SK-N-SH treated with all-trans-retinoic acid at 6 μM for 48 hours (cell line): ENCODE measurements at regions not wholly inside any gene's neighbourhood (a gene's known extent, or its start where the extent isn't known, plus 50 kb on each side); places are given as distances from the start of the nearest gene placed in this dataset.

Source experiments
- ATAC-seq: fragments of 200-7000 bp; cut with Tn5 transposase; 3 replicates; pipeline ENCODE4 v1.9.1; 2020; ENCODE audit warnings: mild to moderate bottlenecking, moderate library complexity
- BACH2 ChIP-seq: fragments of 250-450 bp; sonication (Bioruptor Pico); IDR thresholded peaks from 2 replicates; pipeline ENCODE4 v1.9.0; 2021; ENCODE audit warnings: mild to moderate bottlenecking, borderline replicate concordance
- CSDC2 ChIP-seq: fragments of 250-450 bp; sonication (Bioruptor Pico); IDR thresholded peaks from 2 replicates; pipeline ENCODE4 v1.5.0; 2020; ENCODE audit warnings: mild to moderate bottlenecking, moderate library complexity
- ESRRG ChIP-seq: fragments of 250-450 bp; sonication (Bioruptor Pico); IDR thresholded peaks from 2 replicates; pipeline ENCODE4 v1.6.1; 2021; ENCODE audit warnings: mild to moderate bottlenecking
- GLIS3 ChIP-seq: fragments of 250-450 bp; sonication (Bioruptor Pico); IDR thresholded peaks from 2 replicates; pipeline ENCODE4 v1.5.0; 2020; ENCODE audit warnings: mild to moderate bottlenecking, moderate library complexity
- ISL1 ChIP-seq: fragments of 250-450 bp; sonication (Bioruptor Pico); IDR thresholded peaks from 2 replicates; pipeline ENCODE4 v2.1.2; 2022; ENCODE audit warnings: mild to moderate bottlenecking, moderate library complexity
- OSR1 ChIP-seq: fragments of 250-450 bp; sonication (Bioruptor Pico); IDR thresholded peaks from 2 replicates; pipeline ENCODE4 v1.8.0; 2022; ENCODE audit warnings: moderate library complexity, mild to moderate bottlenecking, inconsistent platforms
- PPARA ChIP-seq: fragments of 250-450 bp; sonication (Bioruptor Pico); IDR thresholded peaks from 2 replicates; pipeline ENCODE4 v1.5.0; 2020; ENCODE audit warnings: mild to moderate bottlenecking, borderline replicate concordance
- RARB ChIP-seq: fragments of 250-450 bp; sonication (Bioruptor Pico); IDR thresholded peaks from 2 replicates; pipeline ENCODE4 v1.8.0; 2021; ENCODE audit warnings: mild to moderate bottlenecking, moderate library complexity
- SNAI2 ChIP-seq: fragments of 250-450 bp; sonication (Bioruptor Pico); IDR thresholded peaks from 2 replicates; pipeline ENCODE4 v1.5.0; 2020; ENCODE audit warnings: mild to moderate bottlenecking, moderate library complexity
- TCF4 ChIP-seq: fragments of 250-450 bp; sonication (Bioruptor Pico); IDR thresholded peaks from 2 replicates; pipeline ENCODE4 v1.8.0; 2021; ENCODE audit warnings: mild to moderate bottlenecking, moderate library complexity, borderline replicate concordance
- TOX ChIP-seq: fragments of 250-450 bp; sonication (Bioruptor Pico); IDR thresholded peaks from 2 replicates; pipeline ENCODE4 v1.8.0; 2021; ENCODE audit warnings: mild to moderate bottlenecking, moderate library complexity, borderline replicate concordance
- ZC3H10 ChIP-seq: fragments of 250-450 bp; sonication (Bioruptor Pico); IDR thresholded peaks from 2 replicates; pipeline ENCODE4 v1.5.1; 2021; ENCODE audit warnings: mild to moderate bottlenecking, moderate library complexity
- ZFP3 ChIP-seq: fragments of 250-450 bp; sonication (Bioruptor Pico); IDR thresholded peaks from 2 replicates; pipeline ENCODE4 v1.5.0; 2020; ENCODE audit warnings: mild to moderate bottlenecking, moderate library complexity
- ZFP30 ChIP-seq: fragments of 450-650 bp; formaldehyde crosslinking; IDR thresholded peaks from 2 replicates; pipeline ENCODE4 v1.5.0; 2022; ENCODE audit warnings: mild to moderate bottlenecking, moderate library complexity
- ZNF565 ChIP-seq: fragments of 450-650 bp; formaldehyde crosslinking; conservative IDR thresholded peaks from 2 replicates; pipeline ENCODE4 v1.5.0; 2020; ENCODE audit warnings: low read depth, mild to moderate bottlenecking, moderate library complexity
- ZNF70 ChIP-seq: fragments of 450-650 bp; formaldehyde crosslinking; IDR thresholded peaks from 2 replicates; pipeline ENCODE4 v1.5.0; 2020; ENCODE audit warnings: mild to moderate bottlenecking, moderate library complexity
- ZNF8 ChIP-seq: fragments of 450-650 bp; formaldehyde crosslinking; IDR thresholded peaks from 2 replicates; pipeline ENCODE4 v1.5.0; 2020; ENCODE audit warnings: mild to moderate bottlenecking, moderate library complexity
- TF ChIP-seq, protein P1 (sequence below): fragments of 250-450 bp; sonication (Bioruptor Pico); IDR thresholded peaks from 2 replicates; pipeline ENCODE4 v1.5.1; 2020; ENCODE audit warnings: low read depth, mild to moderate bottlenecking, moderate library complexity
- TF ChIP-seq, protein P2 (sequence below): fragments of 250-450 bp; sonication (Bioruptor Pico); IDR thresholded peaks from 2 replicates; pipeline ENCODE4 v1.8.0; 2021; ENCODE audit warnings: low read depth, mild to moderate bottlenecking, moderate library complexity, borderline replicate concordance
- TF ChIP-seq, protein P3 (sequence below): fragments of 250-450 bp; sonication (Bioruptor Pico); IDR thresholded peaks from 2 replicates; pipeline ENCODE4 v1.8.0; 2020; ENCODE audit warnings: mild to moderate bottlenecking, moderate library complexity, borderline replicate concordance
- TF ChIP-seq, protein P4 (sequence below): fragments of 250-450 bp; sonication (Bioruptor Pico); IDR thresholded peaks from 2 replicates; pipeline ENCODE4 v1.5.0; 2020; ENCODE audit warnings: mild to moderate bottlenecking, moderate library complexity
- TF ChIP-seq, protein P5 (sequence below): fragments of 250-450 bp; sonication (Bioruptor Pico); IDR thresholded peaks from 2 replicates; pipeline ENCODE4 v1.5.1; 2021; ENCODE audit warnings: mild to moderate bottlenecking, moderate library complexity

DNA sequence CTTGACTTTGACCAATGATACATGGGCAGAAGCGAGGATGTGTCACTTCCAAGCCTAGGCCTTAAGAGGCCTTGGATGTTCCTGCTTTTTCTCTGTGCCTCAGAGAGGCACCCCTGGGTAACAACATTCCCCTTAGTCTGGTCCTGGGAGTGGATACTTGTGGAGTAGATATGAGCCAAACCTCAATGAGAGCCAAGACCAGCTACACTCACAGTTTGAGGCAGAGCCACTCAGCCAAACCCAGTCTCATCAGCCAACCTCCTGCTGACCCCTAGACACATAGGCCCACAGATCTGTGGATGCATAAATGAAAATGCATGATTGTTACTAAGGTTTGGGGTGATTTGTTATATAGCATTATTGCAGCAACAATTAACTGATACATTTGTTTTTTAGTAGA, 114.2 kb downstream of the ZNF621 start (continued):
- no peak for TF ChIP-seq CSDC2 (CRISPR knock-in tag)

DNA sequence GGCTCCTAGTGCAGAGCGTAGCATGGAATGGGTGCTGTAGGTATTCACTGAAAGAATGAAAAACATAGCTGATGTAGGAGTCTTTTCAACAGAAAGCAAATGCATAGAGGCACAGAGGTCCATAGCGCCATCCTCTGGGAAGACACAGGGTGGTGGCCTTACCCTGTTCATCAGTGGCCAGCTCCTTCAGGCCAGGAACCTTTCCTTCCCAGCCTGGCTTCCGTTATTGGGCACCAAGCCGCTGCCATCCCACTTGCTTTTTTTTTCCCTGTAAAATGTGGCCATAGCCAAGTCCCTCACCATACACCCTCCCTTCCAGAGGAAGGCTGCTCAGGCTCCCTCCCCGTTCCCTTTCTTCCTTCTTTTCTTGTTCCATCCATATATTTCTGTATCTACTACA, 118.1 kb downstream of the ZNF621 start:
- no peak for ATAC-seq
- TF ChIP-seq, protein P1, sequence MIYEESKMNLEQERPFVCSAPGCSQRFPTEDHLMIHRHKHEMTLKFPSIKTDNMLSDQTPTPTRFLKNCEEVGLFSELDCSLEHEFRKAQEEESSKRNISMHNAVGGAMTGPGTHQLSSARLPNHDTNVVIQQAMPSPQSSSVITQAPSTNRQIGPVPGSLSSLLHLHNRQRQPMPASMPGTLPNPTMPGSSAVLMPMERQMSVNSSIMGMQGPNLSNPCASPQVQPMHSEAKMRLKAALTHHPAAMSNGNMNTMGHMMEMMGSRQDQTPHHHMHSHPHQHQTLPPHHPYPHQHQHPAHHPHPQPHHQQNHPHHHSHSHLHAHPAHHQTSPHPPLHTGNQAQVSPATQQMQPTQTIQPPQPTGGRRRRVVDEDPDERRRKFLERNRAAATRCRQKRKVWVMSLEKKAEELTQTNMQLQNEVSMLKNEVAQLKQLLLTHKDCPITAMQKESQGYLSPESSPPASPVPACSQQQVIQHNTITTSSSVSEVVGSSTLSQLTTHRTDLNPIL (CRISPR knock-in tag): no peak
- TF ChIP-seq SNAI2 (CRISPR knock-in tag) (no peak), PPARA (CRISPR knock-in tag) (no peak), OSR1 (CRISPR knock-in tag) (no peak), CSDC2 (CRISPR knock-in tag) (no peak), TOX (no peak), ISL1 (CRISPR knock-in tag) (no peak), GLIS3 (CRISPR knock-in tag) (no peak), ZNF8 (CRISPR knock-in tag) (no peak), ZFP3 (CRISPR knock-in tag) (no peak), RARB (CRISPR knock-in tag) (no peak), ESRRG (CRISPR knock-in tag) (no peak), ZNF70 (CRISPR knock-in tag) (no peak), ZNF565 (CRISPR knock-in tag) (no peak)
- TF ChIP-seq, protein P2, sequence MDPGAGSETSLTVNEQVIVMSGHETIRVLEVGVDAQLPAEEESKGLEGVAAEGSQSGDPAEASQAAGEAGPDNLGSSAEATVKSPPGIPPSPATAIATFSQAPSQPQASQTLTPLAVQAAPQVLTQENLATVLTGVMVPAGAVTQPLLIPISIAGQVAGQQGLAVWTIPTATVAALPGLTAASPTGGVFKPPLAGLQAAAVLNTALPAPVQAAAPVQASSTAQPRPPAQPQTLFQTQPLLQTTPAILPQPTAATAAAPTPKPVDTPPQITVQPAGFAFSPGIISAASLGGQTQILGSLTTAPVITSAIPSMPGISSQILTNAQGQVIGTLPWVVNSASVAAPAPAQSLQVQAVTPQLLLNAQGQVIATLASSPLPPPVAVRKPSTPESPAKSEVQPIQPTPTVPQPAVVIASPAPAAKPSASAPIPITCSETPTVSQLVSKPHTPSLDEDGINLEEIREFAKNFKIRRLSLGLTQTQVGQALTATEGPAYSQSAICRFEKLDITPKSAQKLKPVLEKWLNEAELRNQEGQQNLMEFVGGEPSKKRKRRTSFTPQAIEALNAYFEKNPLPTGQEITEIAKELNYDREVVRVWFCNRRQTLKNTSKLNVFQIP (CRISPR knock-in tag): no peak
- TF ChIP-seq, protein P3, sequence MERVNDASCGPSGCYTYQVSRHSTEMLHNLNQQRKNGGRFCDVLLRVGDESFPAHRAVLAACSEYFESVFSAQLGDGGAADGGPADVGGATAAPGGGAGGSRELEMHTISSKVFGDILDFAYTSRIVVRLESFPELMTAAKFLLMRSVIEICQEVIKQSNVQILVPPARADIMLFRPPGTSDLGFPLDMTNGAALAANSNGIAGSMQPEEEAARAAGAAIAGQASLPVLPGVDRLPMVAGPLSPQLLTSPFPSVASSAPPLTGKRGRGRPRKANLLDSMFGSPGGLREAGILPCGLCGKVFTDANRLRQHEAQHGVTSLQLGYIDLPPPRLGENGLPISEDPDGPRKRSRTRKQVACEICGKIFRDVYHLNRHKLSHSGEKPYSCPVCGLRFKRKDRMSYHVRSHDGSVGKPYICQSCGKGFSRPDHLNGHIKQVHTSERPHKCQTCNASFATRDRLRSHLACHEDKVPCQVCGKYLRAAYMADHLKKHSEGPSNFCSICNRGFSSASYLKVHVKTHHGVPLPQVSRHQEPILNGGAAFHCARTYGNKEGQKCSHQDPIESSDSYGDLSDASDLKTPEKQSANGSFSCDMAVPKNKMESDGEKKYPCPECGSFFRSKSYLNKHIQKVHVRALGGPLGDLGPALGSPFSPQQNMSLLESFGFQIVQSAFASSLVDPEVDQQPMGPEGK (CRISPR knock-in tag): no peak
- TF ChIP-seq, protein P4, sequence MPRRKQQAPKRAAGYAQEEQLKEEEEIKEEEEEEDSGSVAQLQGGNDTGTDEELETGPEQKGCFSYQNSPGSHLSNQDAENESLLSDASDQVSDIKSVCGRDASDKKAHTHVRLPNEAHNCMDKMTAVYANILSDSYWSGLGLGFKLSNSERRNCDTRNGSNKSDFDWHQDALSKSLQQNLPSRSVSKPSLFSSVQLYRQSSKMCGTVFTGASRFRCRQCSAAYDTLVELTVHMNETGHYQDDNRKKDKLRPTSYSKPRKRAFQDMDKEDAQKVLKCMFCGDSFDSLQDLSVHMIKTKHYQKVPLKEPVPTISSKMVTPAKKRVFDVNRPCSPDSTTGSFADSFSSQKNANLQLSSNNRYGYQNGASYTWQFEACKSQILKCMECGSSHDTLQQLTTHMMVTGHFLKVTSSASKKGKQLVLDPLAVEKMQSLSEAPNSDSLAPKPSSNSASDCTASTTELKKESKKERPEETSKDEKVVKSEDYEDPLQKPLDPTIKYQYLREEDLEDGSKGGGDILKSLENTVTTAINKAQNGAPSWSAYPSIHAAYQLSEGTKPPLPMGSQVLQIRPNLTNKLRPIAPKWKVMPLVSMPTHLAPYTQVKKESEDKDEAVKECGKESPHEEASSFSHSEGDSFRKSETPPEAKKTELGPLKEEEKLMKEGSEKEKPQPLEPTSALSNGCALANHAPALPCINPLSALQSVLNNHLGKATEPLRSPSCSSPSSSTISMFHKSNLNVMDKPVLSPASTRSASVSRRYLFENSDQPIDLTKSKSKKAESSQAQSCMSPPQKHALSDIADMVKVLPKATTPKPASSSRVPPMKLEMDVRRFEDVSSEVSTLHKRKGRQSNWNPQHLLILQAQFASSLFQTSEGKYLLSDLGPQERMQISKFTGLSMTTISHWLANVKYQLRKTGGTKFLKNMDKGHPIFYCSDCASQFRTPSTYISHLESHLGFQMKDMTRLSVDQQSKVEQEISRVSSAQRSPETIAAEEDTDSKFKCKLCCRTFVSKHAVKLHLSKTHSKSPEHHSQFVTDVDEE: no peak

DNA sequence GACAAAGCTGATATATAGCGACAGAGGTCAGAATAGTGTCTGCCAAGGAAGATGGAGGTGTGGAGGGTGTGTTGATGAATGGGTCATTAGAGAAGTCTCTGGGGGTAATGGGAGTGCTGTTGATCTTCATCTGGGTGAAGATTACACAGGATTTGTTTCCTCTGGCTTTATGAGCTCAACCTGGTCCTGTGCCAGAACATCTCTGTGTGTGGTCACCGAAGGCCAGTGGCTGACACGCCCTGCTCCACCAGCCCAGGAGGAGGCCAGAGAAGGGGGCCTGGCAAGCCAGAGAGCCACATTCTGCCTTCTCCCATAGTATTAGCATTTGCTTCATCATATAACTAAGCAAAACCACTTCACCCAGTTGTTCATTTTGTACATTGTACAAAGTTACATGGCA, 121.1 kb downstream of the ZNF621 start:
- no peak for ATAC-seq
- no peak for TF ChIP-seq ZNF70 (CRISPR knock-in tag)
- no peak for TF ChIP-seq BACH2 (CRISPR knock-in tag)
- TF ChIP-seq ZC3H10 (CRISPR knock-in tag): no peak
- TF ChIP-seq ISL1 (CRISPR knock-in tag): no peak
- no peak for TF ChIP-seq ESRRG (CRISPR knock-in tag)

DNA sequence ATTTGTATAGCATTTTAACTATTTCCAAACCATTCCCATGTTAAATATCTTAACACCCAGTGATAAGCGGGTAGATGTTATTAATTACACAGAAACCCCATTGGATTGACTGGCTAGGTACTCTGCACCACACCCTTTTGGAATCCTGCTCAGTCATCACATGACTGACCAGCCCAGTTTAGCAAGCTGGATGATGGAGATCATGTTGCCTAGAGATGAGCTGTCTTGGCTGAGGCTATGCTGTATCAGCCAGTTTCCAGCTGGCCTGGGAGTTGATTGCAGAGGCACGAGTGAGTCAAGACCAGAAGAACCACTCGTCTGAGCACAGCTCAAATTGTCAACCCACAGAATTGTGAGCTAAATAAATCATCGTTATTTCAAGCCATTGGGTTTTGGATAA, 124.6 kb downstream of the ZNF621 start:
- no peak for ATAC-seq
- no peak for TF ChIP-seq TCF4 (CRISPR knock-in tag)
- no peak for TF ChIP-seq ZFP30

DNA sequence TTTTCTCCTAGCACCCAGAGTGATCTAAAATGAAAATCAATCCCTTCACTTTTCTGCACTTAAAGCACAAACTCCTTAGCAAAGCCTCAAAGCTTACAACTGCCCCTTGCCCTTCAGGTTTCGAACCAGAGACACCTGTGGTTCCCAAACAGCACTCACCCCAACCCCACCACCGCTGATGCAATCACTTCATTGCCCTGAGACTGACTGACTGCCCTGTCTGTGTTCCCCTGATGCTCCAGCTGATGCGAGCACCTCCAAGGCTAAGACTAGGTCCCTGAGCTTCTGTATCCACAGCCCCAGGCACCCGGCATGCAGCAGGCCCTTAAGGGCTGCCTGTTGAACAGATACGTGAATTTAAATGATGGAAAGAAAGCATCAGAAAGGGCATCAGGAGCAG, 127.3 kb downstream of the ZNF621 start:
- no peak for ATAC-seq
- TF ChIP-seq BACH2 (CRISPR knock-in tag) (no peak), ZNF70 (CRISPR knock-in tag) (no peak), ZFP30 (no peak), TOX (no peak), GLIS3 (CRISPR knock-in tag) (no peak), OSR1 (CRISPR knock-in tag) (no peak), ZC3H10 (CRISPR knock-in tag) (no peak), ZNF8 (CRISPR knock-in tag) (no peak), ZFP3 (CRISPR knock-in tag) (no peak), PPARA (CRISPR knock-in tag) (no peak), ESRRG (CRISPR knock-in tag) (no peak), CSDC2 (CRISPR knock-in tag) (no peak)
- TF ChIP-seq, protein P2 (CRISPR knock-in tag): no peak
- TF ChIP-seq, protein P3 (CRISPR knock-in tag): no peak
- TF ChIP-seq, protein P5, sequence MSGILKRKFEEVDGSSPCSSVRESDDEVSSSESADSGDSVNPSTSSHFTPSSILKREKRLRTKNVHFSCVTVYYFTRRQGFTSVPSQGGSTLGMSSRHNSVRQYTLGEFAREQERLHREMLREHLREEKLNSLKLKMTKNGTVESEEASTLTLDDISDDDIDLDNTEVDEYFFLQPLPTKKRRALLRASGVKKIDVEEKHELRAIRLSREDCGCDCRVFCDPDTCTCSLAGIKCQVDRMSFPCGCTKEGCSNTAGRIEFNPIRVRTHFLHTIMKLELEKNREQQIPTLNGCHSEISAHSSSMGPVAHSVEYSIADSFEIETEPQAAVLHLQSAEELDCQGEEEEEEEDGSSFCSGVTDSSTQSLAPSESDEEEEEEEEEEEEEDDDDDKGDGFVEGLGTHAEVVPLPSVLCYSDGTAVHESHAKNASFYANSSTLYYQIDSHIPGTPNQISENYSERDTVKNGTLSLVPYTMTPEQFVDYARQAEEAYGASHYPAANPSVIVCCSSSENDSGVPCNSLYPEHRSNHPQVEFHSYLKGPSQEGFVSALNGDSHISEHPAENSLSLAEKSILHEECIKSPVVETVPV: no peak
